ENCODE measurements at regions not wholly inside any gene's neighbourhood (a gene's known extent, or its start where the extent isn't known, plus 50 kb on each side); places are given as distances from the start of the nearest gene placed in this dataset.

GRCh38 chr2:34980689-34981088 is 1374.9 kb upstream of the CRIM1 start:
- H2BK5ac ChIP-seq (ENCODE audit: low read length) = no peak overlapping the region
- no peaks in the 10 kb centered on the region for H3K36me3 ChIP-seq (ENCODE audit: control insufficient read depth, insufficient read depth, low read length)
- H3K79me2 ChIP-seq (ENCODE audit: control insufficient read depth, insufficient read depth, low read length) = no peaks in the 10 kb centered on the region
- no peak overlapping the region for H3K27ac ChIP-seq (ENCODE audit: low read depth, low read length)
- H2BK15ac ChIP-seq (replicated peaks; ENCODE audit: low read depth) = no peak overlapping the region
- no peak overlapping the region for H3K4me2 ChIP-seq (ENCODE audit: low read length)
- H3K9ac ChIP-seq (ENCODE audit: low read length) = no peak overlapping the region
- no CpG with 5 or more reads among the region's 1 CpG for WGBS (ENCODE audit: extremely low coverage, insufficient coverage, low lambda C conversion rate)
- H3K79me1 ChIP-seq (ENCODE audit: low read length) = no peaks in the 10 kb centered on the region
- H3K4me3 ChIP-seq (ENCODE audit: low read length) = no peak overlapping the region
- H3K56ac ChIP-seq (ENCODE audit: low read length) = no peak overlapping the region
- DNase-seq = no peak
- H3K18ac ChIP-seq (ENCODE audit: low read length) = no peak overlapping the region
- no peak overlapping the region for H3K23ac ChIP-seq (ENCODE audit: low read length)
- no peak overlapping the region for H4K8ac ChIP-seq (ENCODE audit: low read depth, low read length)
- no peak overlapping the region for H2BK120ac ChIP-seq (ENCODE audit: low read depth, low read length)
- H3K27me3 ChIP-seq (ENCODE audit: insufficient read depth, low read length, poor library complexity) = no peaks in the 10 kb centered on the region
- H2AK5ac ChIP-seq (ENCODE audit: low read length) = no peak overlapping the region
- no peaks in the 10 kb centered on the region for H3K4me1 ChIP-seq (ENCODE audit: control insufficient read depth, low read depth, low read length)
- no peak overlapping the region for H4K5ac ChIP-seq (ENCODE audit: low read length)
- no peak overlapping the region for H3K4ac ChIP-seq (ENCODE audit: low read depth, low read length)

- no peaks in the 10 kb centered on the region for H3K27me3 ChIP-seq (ENCODE audit: insufficient read depth, low read length, poor library complexity)
- no peak overlapping the region for H2BK5ac ChIP-seq (ENCODE audit: low read length)
- H3K4me2 ChIP-seq (ENCODE audit: low read length) = no peak overlapping the region
- H2BK15ac ChIP-seq (replicated peaks; ENCODE audit: low read depth) = no peak overlapping the region
- H3K4me3 ChIP-seq (ENCODE audit: low read length) = no peak overlapping the region
- no peaks in the 10 kb centered on the region for H3K4me1 ChIP-seq (ENCODE audit: control insufficient read depth, low read depth, low read length)
- H3K79me1 ChIP-seq (ENCODE audit: low read length) = no peaks in the 10 kb centered on the region
- WGBS (ENCODE audit: extremely low coverage, insufficient coverage, low lambda C conversion rate) = no CpG with 5 or more reads among the region's 8 CpGs
- no peak overlapping the region for H4K8ac ChIP-seq (ENCODE audit: low read depth, low read length)
- H3K4ac ChIP-seq (ENCODE audit: low read depth, low read length) = no peak overlapping the region
- no peaks in the 10 kb centered on the region for H3K36me3 ChIP-seq (ENCODE audit: control insufficient read depth, insufficient read depth, low read length)
- H3K23ac ChIP-seq (ENCODE audit: low read length) = no peak overlapping the region
- no peak overlapping the region for H2BK120ac ChIP-seq (ENCODE audit: low read depth, low read length)
- no peak overlapping the region for H3K56ac ChIP-seq (ENCODE audit: low read length)
- H3K79me2 ChIP-seq (ENCODE audit: control insufficient read depth, insufficient read depth, low read length) = no peaks in the 10 kb centered on the region
- no peak overlapping the region for H3K9ac ChIP-seq (ENCODE audit: low read length)
- H4K5ac ChIP-seq (ENCODE audit: low read length) = no peak overlapping the region
- H3K27ac ChIP-seq (ENCODE audit: low read depth, low read length) = no peak overlapping the region
- H3K18ac ChIP-seq (ENCODE audit: low read length) = no peak overlapping the region
- no peak for DNase-seq
- H2AK5ac ChIP-seq (ENCODE audit: low read length) = no peak overlapping the region
Measured at GRCh38 chr2:34979148-34979547, 1376.4 kb upstream of the CRIM1 start.

- Histone ChIP-seq H3K79me1 (ENCODE audit: low read length) (no peaks in the 10 kb centered on the region), H2BK15ac (replicated peaks; ENCODE audit: low read depth) (no peak overlapping the region), H3K18ac (ENCODE audit: low read length) (no peak overlapping the region), H3K4me1 (ENCODE audit: control insufficient read depth, low read depth, low read length) (no peaks in the 10 kb centered on the region), H3K4me2 (ENCODE audit: low read length) (no peak overlapping the region), H3K56ac (ENCODE audit: low read length) (no peak overlapping the region), H2BK5ac (ENCODE audit: low read length) (no peak overlapping the region), H3K4ac (ENCODE audit: low read depth, low read length) (no peak overlapping the region), H2AK5ac (ENCODE audit: low read length) (no peak overlapping the region), H3K4me3 (ENCODE audit: low read length) (no peak overlapping the region), H3K9ac (ENCODE audit: low read length) (no peak overlapping the region), H3K36me3 (ENCODE audit: control insufficient read depth, insufficient read depth, low read length) (no peaks in the 10 kb centered on the region), H2BK120ac (ENCODE audit: low read depth, low read length) (no peak overlapping the region), H3K23ac (ENCODE audit: low read length) (no peak overlapping the region), H3K27me3 (ENCODE audit: insufficient read depth, low read length, poor library complexity) (no peaks in the 10 kb centered on the region), H4K5ac (ENCODE audit: low read length) (no peak overlapping the region), H4K8ac (ENCODE audit: low read depth, low read length) (no peak overlapping the region), H3K27ac (ENCODE audit: low read depth, low read length) (no peak overlapping the region), H3K79me2 (ENCODE audit: control insufficient read depth, insufficient read depth, low read length) (no peaks in the 10 kb centered on the region)
- no CpG with 5 or more reads among the region's 3 CpGs for WGBS (ENCODE audit: extremely low coverage, insufficient coverage, low lambda C conversion rate)
- peak; percentile 8 for DNase-seq
Measured at GRCh38 chr2:34961822-34962221, 1362.7 kb upstream of the FAM98A start.

- no peak overlapping the region for H4K5ac ChIP-seq (ENCODE audit: low read length)
- no peak overlapping the region for H3K56ac ChIP-seq (ENCODE audit: low read length)
- no peaks in the 10 kb centered on the region for H3K79me2 ChIP-seq (ENCODE audit: control insufficient read depth, insufficient read depth, low read length)
- H3K23ac ChIP-seq (ENCODE audit: low read length) = no peak overlapping the region
- H2BK15ac ChIP-seq (replicated peaks; ENCODE audit: low read depth) = no peak overlapping the region
- no peak overlapping the region for H2BK120ac ChIP-seq (ENCODE audit: low read depth, low read length)
- no peak overlapping the region for H3K4me2 ChIP-seq (ENCODE audit: low read length)
- no peak overlapping the region for H3K18ac ChIP-seq (ENCODE audit: low read length)
- no peak overlapping the region for H3K9ac ChIP-seq (ENCODE audit: low read length)
- H4K8ac ChIP-seq (ENCODE audit: low read depth, low read length) = no peak overlapping the region
- H2BK5ac ChIP-seq (ENCODE audit: low read length) = no peak overlapping the region
- H3K4me3 ChIP-seq (ENCODE audit: low read length) = no peak overlapping the region
- H3K4me1 ChIP-seq (ENCODE audit: control insufficient read depth, low read depth, low read length) = no peaks in the 10 kb centered on the region
- H3K4ac ChIP-seq (ENCODE audit: low read depth, low read length) = no peak overlapping the region
- no peaks in the 10 kb centered on the region for H3K79me1 ChIP-seq (ENCODE audit: low read length)
- no peaks in the 10 kb centered on the region for H3K36me3 ChIP-seq (ENCODE audit: control insufficient read depth, insufficient read depth, low read length)
- no peak overlapping the region for H2AK5ac ChIP-seq (ENCODE audit: low read length)
- no peaks in the 10 kb centered on the region for H3K27me3 ChIP-seq (ENCODE audit: insufficient read depth, low read length, poor library complexity)
- DNase-seq = no peak
- no peak overlapping the region for H3K27ac ChIP-seq (ENCODE audit: low read depth, low read length)
Measured at GRCh38 chr2:34954758-34955157, 1355.7 kb upstream of the FAM98A start.

GRCh38 chr2:34950797-34951196 is 1351.7 kb upstream of the FAM98A start:
- Histone ChIP-seq H2BK15ac (replicated peaks; ENCODE audit: low read depth) (no peak overlapping the region), H2BK5ac (ENCODE audit: low read length) (no peak overlapping the region), H3K79me2 (ENCODE audit: control insufficient read depth, insufficient read depth, low read length) (no peaks in the 10 kb centered on the region), H3K4me1 (ENCODE audit: control insufficient read depth, low read depth, low read length) (no peaks in the 10 kb centered on the region), H3K27ac (ENCODE audit: low read depth, low read length) (no peak overlapping the region), H3K9ac (ENCODE audit: low read length) (no peak overlapping the region), H3K27me3 (ENCODE audit: insufficient read depth, low read length, poor library complexity) (no peaks in the 10 kb centered on the region), H3K4me3 (ENCODE audit: low read length) (no peak overlapping the region), H3K4me2 (ENCODE audit: low read length) (no peak overlapping the region), H3K4ac (ENCODE audit: low read depth, low read length) (no peak overlapping the region), H3K23ac (ENCODE audit: low read length) (no peak overlapping the region), H2AK5ac (ENCODE audit: low read length) (no peak overlapping the region), H2BK120ac (ENCODE audit: low read depth, low read length) (no peak overlapping the region), H3K79me1 (ENCODE audit: low read length) (no peaks in the 10 kb centered on the region), H3K56ac (ENCODE audit: low read length) (no peak overlapping the region), H4K8ac (ENCODE audit: low read depth, low read length) (no peak overlapping the region), H3K36me3 (ENCODE audit: control insufficient read depth, insufficient read depth, low read length) (no peaks in the 10 kb centered on the region), H3K18ac (ENCODE audit: low read length) (no peak overlapping the region), H4K5ac (ENCODE audit: low read length) (no peak overlapping the region)
- DNase-seq = no peak
- no CpG with 5 or more reads among the region's 6 CpGs for whole genome bisulfite sequencing (ENCODE audit: extremely low coverage, insufficient coverage, low lambda C conversion rate)

DNA sequence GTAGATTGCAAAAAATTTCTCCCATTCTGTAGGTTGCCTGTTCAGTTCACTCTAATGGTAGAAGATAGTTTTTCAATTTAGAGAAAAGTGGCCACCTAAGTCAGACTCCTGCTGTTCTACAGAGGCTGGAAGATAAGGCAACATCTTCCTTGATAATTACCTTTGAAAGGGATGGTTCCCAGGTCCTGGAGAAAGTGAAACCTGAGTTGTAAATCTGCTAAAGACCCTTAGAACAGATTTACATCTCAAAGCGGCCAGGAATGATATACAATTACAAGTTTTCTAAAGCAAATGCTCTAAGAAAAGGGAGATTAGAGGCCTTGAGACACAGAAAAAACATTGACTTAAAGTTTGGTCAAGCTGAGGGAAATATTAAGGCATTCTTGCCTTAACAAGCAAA is 1350.2 kb upstream of the FAM98A start:
- peak; percentile 22 for DNase-seq
- Histone ChIP-seq H2BK15ac (replicated peaks; ENCODE audit: low read depth) (no peak overlapping the region), H3K9ac (ENCODE audit: low read length) (no peak overlapping the region), H3K4me3 (ENCODE audit: low read length) (no peak overlapping the region), H2BK5ac (ENCODE audit: low read length) (no peak overlapping the region), H2BK120ac (ENCODE audit: low read depth, low read length) (no peak overlapping the region), H3K4me1 (ENCODE audit: control insufficient read depth, low read depth, low read length) (no peaks in the 10 kb centered on the region), H4K5ac (ENCODE audit: low read length) (no peak overlapping the region), H3K56ac (ENCODE audit: low read length) (no peak overlapping the region), H4K8ac (ENCODE audit: low read depth, low read length) (no peak overlapping the region), H3K79me2 (ENCODE audit: control insufficient read depth, insufficient read depth, low read length) (no peaks in the 10 kb centered on the region), H3K36me3 (ENCODE audit: control insufficient read depth, insufficient read depth, low read length) (no peaks in the 10 kb centered on the region), H3K79me1 (ENCODE audit: low read length) (no peaks in the 10 kb centered on the region), H2AK5ac (ENCODE audit: low read length) (no peak overlapping the region), H3K4me2 (ENCODE audit: low read length) (no peak overlapping the region), H3K27ac (ENCODE audit: low read depth, low read length) (no peak overlapping the region), H3K23ac (ENCODE audit: low read length) (no peak overlapping the region), H3K27me3 (ENCODE audit: insufficient read depth, low read length, poor library complexity) (no peaks in the 10 kb centered on the region), H3K4ac (ENCODE audit: low read depth, low read length) (no peak overlapping the region), H3K18ac (ENCODE audit: low read length) (no peak overlapping the region)
- WGBS (ENCODE audit: extremely low coverage, insufficient coverage, low lambda C conversion rate) = no CpG with 5 or more reads among the region's 1 CpG
